PC-9 (cell line): ENCODE measurements at regions not wholly inside any gene's neighbourhood (a gene's known extent, or its start where the extent isn't known, plus 50 kb on each side); places are given as distances from the start of the nearest gene placed in this dataset.

Experiments
- CTCF ChIP-seq: fragments of 200-600 bp; sonication (generic); conservative IDR thresholded peaks from 2 replicates; pipeline ENCODE4 v1.6.1; 2017; ENCODE audit warnings: mixed run types, antibody characterized with exemption, mild to moderate bottlenecking, moderate library complexity
- EZH2 ChIP-seq: fragments of 200-600 bp; sonication (generic); IDR thresholded peaks from 2 replicates; pipeline ENCODE4 v1.8.0; 2017; ENCODE audit warnings: antibody characterized with exemption, low read depth

- TF ChIP-seq CTCF (no peak), EZH2 (no peak)
Measured at GRCh38 chr9:1698991-1699390, 316.2 kb upstream of the SMARCA2 start.
